ENCODE measurements at regions not wholly inside any gene's neighbourhood (a gene's known extent, or its start where the extent isn't known, plus 50 kb on each side); places are given as distances from the start of the nearest gene placed in this dataset.

DNA sequence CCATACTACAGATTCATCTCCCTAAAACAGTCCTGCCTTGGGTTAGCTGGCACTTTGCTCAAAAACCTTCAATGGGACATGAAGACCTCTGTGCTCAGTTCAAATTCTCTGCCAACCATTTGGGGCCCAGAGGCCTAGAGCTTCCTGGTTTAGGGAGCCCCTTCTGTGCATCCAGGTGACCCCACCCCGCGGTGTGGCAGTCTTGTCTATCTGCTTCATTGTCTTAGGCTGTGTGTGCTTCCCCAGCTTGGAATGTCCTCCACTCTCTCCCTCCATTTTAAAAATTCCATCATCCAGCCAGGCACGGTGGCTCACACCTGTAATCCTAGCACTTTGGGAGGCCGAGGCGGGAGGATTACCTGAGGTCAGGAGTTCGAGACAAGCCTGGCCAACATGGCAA, 99.0 kb upstream of the NEO1 start:
- Histone ChIP-seq H3K27ac (no peak overlapping the region), H3K4me2 (no peak overlapping the region), H2AFZ (no peak overlapping the region), H4K20me1 (ENCODE audit: insufficient read depth, poor library complexity, severe bottlenecking) (no peaks in the 10 kb centered on the region), H3K9me2 (replicated peaks; ENCODE audit: insufficient read depth) (no peaks in the 10 kb centered on the region), H3K36me3 (replicated peaks; ENCODE audit: insufficient read depth, low read depth) (no peaks in the 10 kb centered on the region), H3K4me1 (ENCODE audit: insufficient read depth) (no peaks in the 10 kb centered on the region), H3K79me2 (no peaks in the 10 kb centered on the region), H3K9me3 (ENCODE audit: low read depth) (no peaks in the 10 kb centered on the region), H3K27me3 (no peaks in the 10 kb centered on the region), H3K4me3 (no peak overlapping the region)
- TF ChIP-seq EZH2phosphoT487 (IDR thresholded peaks at IDR 0.05; ENCODE audit: low read depth, severe bottlenecking, unreplicated experiment) (no peak), EZH2 (IDR thresholded peaks at IDR 0.05; ENCODE audit: borderline replicate concordance) (no peak), CTCF (IDR thresholded peaks at IDR 0.05; ENCODE audit: poor library complexity) (no peak)
- DNase-seq (ENCODE audit: low spot score) = no peak
- WGBS (ENCODE audit: low lambda C conversion rate, missing lambda C conversion rate) = 94% methylated on average over 6 of the region's 6 CpGs

DNA sequence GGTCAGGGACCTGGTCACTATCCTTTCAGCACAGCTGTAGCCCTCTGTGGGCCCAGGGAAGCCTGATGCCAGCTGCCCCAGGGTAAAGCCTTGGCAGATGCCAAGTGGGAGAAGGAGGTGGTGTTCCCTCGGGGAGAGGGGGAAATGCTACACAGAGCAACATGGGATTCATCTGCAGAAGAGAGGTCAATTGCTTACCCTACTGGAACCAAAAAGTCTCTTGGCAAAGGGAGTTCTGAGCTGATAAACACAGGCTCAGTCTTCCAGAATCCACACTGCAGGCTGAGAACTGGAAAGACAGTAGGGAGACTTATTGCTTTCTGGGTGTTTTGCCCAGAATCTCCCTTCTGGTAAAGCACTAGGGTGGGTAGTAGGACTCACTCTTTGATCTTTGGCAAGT, 100.1 kb upstream of the NEO1 start:
- Histone ChIP-seq H3K9me3 (ENCODE audit: low read depth) (no peaks in the 10 kb centered on the region), H3K4me2 (no peak overlapping the region), H3K27ac (no peak overlapping the region), H3K36me3 (replicated peaks; ENCODE audit: insufficient read depth, low read depth) (no peaks in the 10 kb centered on the region), H3K79me2 (no peaks in the 10 kb centered on the region), H3K27me3 (no peaks in the 10 kb centered on the region), H2AFZ (no peak overlapping the region), H3K4me3 (no peak overlapping the region), H3K4me1 (ENCODE audit: insufficient read depth) (no peaks in the 10 kb centered on the region), H3K9me2 (replicated peaks; ENCODE audit: insufficient read depth) (no peaks in the 10 kb centered on the region), H4K20me1 (ENCODE audit: insufficient read depth, poor library complexity, severe bottlenecking) (no peaks in the 10 kb centered on the region)
- TF ChIP-seq EZH2 (IDR thresholded peaks at IDR 0.05; ENCODE audit: borderline replicate concordance) (no peak), EZH2phosphoT487 (IDR thresholded peaks at IDR 0.05; ENCODE audit: low read depth, severe bottlenecking, unreplicated experiment) (no peak), CTCF (IDR thresholded peaks at IDR 0.05; ENCODE audit: poor library complexity) (no peak)
- WGBS (ENCODE audit: low lambda C conversion rate, missing lambda C conversion rate) = 100% methylated on average over 1 of the region's 1 CpG
- no peak for DNase-seq (ENCODE audit: low spot score)

DNA sequence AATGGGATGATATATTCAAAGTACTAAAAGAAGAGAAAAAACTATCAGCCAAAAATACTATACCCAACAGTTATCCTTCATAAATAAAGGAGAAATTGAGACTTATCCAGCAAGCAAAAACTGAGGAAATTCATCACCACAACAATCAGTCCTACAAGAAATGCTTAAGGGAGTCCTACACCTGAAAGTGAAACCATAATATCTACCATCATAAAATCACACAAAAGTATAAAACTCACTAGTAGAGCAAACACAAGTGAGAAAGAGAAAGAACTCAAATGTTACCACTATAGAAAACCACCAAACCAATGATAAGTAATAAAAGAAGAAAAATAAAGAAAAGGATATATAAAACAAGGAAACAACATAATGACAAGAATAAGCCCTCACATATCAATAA, 103.6 kb upstream of the NEO1 start:
- DNase-seq (ENCODE audit: low spot score) = no peak
- TF ChIP-seq EZH2 (IDR thresholded peaks at IDR 0.05; ENCODE audit: borderline replicate concordance) (no peak), EZH2phosphoT487 (IDR thresholded peaks at IDR 0.05; ENCODE audit: low read depth, severe bottlenecking, unreplicated experiment) (no peak), CTCF (IDR thresholded peaks at IDR 0.05; ENCODE audit: poor library complexity) (no peak)
- Histone ChIP-seq H3K4me1 (ENCODE audit: insufficient read depth) (no peaks in the 10 kb centered on the region), H3K36me3 (replicated peaks; ENCODE audit: insufficient read depth, low read depth) (no peaks in the 10 kb centered on the region), H3K9me2 (replicated peaks; ENCODE audit: insufficient read depth) (no peaks in the 10 kb centered on the region), H3K9me3 (ENCODE audit: low read depth) (no peaks in the 10 kb centered on the region), H3K79me2 (no peaks in the 10 kb centered on the region), H3K4me3 (no peak overlapping the region), H3K27me3 (no peaks in the 10 kb centered on the region), H3K4me2 (no peak overlapping the region), H3K27ac (no peak overlapping the region), H4K20me1 (ENCODE audit: insufficient read depth, poor library complexity, severe bottlenecking) (no peaks in the 10 kb centered on the region), H2AFZ (no peak overlapping the region)

DNA sequence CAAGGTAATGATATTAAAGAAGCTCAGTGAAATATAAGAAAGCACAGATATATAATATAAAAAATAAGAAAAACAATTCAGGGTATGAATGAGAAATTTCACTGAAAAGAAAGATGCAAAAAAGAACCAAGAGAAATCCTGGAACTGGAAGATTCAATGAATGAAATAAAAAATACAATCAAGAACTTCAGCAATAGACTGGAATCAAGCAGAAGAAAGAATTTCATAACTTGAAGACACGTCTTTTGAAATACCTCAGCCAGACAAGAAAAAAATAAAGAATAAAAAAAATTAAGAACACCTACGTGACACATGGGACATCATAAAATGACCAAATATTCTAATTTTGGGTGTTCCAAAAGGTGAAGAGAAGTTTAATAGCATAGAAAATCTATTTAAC, 104.6 kb upstream of the NEO1 start:
- TF ChIP-seq CTCF (IDR thresholded peaks at IDR 0.05; ENCODE audit: poor library complexity) (no peak), EZH2 (IDR thresholded peaks at IDR 0.05; ENCODE audit: borderline replicate concordance) (no peak), EZH2phosphoT487 (IDR thresholded peaks at IDR 0.05; ENCODE audit: low read depth, severe bottlenecking, unreplicated experiment) (no peak)
- no peaks in the 10 kb centered on the region for H3K36me3 ChIP-seq (replicated peaks; ENCODE audit: insufficient read depth, low read depth)
- no peaks in the 10 kb centered on the region for H3K4me1 ChIP-seq (ENCODE audit: insufficient read depth)
- DNase-seq (ENCODE audit: low spot score) = no peak
- H3K9me2 ChIP-seq (replicated peaks; ENCODE audit: insufficient read depth) = no peaks in the 10 kb centered on the region
- H3K9me3 ChIP-seq (ENCODE audit: low read depth) = no peaks in the 10 kb centered on the region
- 89% methylated on average over 2 of the region's 2 CpGs for WGBS (ENCODE audit: low lambda C conversion rate, missing lambda C conversion rate)
- H3K27me3 ChIP-seq = no peaks in the 10 kb centered on the region
- H3K4me3 ChIP-seq = no peak overlapping the region
- H3K4me2 ChIP-seq = no peak overlapping the region
- no peaks in the 10 kb centered on the region for H4K20me1 ChIP-seq (ENCODE audit: insufficient read depth, poor library complexity, severe bottlenecking)
- H3K27ac ChIP-seq = no peak overlapping the region
- no peak overlapping the region for H2AFZ ChIP-seq
- H3K79me2 ChIP-seq = no peaks in the 10 kb centered on the region

Data from hepatocyte (in vitro differentiated cells).